Fibroblast of lung (primary cell): ENCODE measurements at regions not wholly inside any gene's neighbourhood (a gene's known extent, or its start where the extent isn't known, plus 50 kb on each side); places are given as distances from the start of the nearest gene placed in this dataset.

Experiments used
- CTCF ChIP-seq, 2 donors: IDR thresholded peaks in 1 of 2; conservative IDR thresholded peaks in 1 of 2; 1 replicate in 1 of 2; 2 replicates in 1 of 2; pipeline ENCODE4 v1.5.1; 2011 to 2012; ENCODE audit warnings: low read length in 2 of 2, control low read depth in 1 of 2, inconsistent platforms in 1 of 2, low read depth in 1 of 2, mild to moderate bottlenecking in 1 of 2
- EZH2 ChIP-seq: IDR thresholded peaks from 2 replicates; pipeline ENCODE4 v1.5.1; 2012; ENCODE audit warnings: low read length, control low read depth, mild to moderate bottlenecking; ENCODE audit errors: missing control alignments

- TF ChIP-seq EZH2 (no peak), CTCF (conservative IDR thresholded peaks at IDR 0.05 in 1 of 2, IDR thresholded peaks at IDR 0.05 in 1 of 2; ENCODE audit: low read depth in 1 of 2, low read length in 2 of 2) (no peak)
Observed at GRCh38 chr14:96980835-96981234, 183.7 kb downstream of the VRK1 start.
